T-helper 1 cell (primary cell): ENCODE measurements at regions not wholly inside any gene's neighbourhood (a gene's known extent, or its start where the extent isn't known, plus 50 kb on each side); places are given as distances from the start of the nearest gene placed in this dataset.

Source experiments
- DNase-seq, 5 donors: peaks; one replicate each; pipeline ENCODE4 v3.0.0-alpha.2; 2012 to 2020

- no peak for DNase-seq
Observed at GRCh38 chr6:71486461-71486860, 197.8 kb downstream of the OGFRL1 start.

DNA sequence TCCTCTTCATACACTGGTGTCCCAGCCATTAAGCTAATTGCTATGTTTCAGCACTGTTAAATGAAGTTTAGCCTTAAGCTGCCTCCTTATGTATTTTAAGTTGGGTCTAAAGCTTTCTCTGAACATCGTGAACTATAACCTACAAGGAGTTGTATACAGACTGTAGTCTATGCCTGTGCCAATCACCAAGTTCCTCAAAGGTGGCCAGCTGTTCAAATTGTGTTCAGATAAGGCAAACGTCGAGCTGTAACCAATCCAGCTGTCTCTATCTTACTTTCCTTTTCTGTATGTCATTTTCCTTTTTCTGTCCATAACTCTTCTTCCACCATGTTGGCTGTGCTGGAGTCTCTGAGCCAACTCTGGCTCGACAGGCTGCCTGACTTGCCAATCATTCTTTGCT is 199.6 kb downstream of the OGFRL1 start:
- DNase-seq = no peak

GRCh38 chr6:71489736-71490135 is 201.1 kb downstream of the OGFRL1 start:
- no peak for DNase-seq

DNA sequence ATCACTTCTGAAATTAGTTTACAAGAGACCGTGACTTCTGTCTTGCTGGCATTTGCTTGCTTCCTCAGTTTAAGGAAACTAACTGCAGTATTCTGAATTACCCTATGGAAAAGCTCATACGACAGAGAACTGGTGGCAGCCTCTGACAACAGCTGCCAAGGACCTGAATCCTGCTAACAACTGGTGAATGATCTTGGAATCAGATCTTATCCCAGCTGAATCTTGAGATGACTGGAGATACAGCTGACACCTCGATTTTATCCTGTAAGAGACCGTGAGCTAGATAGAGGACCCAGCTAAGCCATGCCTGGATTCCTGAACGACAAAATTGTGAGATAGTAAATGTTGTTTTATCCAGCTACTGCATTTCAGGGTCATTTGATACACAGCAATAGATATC is 202.3 kb downstream of the OGFRL1 start:
- DNase-seq = no peak

DNA sequence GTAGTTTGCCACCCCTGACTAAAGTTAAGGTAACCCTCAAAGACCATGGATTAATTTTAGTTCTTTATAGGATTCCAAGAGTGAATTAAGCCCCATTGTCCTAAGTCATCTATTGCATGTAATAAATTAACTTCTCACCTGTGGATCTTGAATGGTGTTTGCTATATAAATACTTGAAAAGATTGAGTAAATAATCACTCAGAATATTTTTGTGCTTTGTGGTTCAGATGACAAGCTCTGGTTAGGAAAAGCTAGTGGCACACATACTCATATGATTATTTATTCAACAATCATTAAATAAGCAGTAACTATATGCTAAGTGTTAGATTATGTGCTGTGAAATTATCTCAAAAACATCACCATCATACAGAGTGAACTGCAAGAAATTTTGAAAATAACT is 203.2 kb downstream of the OGFRL1 start:
- no peak for DNase-seq

GRCh38 chr6:71492668-71493067 is 204.1 kb downstream of the OGFRL1 start:
- DNase-seq = no peak

GRCh38 chr6:71496018-71496721 is 207.6 kb downstream of the OGFRL1 start:
- DNase-seq = no peak

- DNase-seq = no peak
Observed at GRCh38 chr6:71496722-71497033, 208.1 kb downstream of the OGFRL1 start.

GRCh38 chr6:71498638-71499037 is 210.0 kb downstream of the OGFRL1 start:
- no peak for DNase-seq

DNA sequence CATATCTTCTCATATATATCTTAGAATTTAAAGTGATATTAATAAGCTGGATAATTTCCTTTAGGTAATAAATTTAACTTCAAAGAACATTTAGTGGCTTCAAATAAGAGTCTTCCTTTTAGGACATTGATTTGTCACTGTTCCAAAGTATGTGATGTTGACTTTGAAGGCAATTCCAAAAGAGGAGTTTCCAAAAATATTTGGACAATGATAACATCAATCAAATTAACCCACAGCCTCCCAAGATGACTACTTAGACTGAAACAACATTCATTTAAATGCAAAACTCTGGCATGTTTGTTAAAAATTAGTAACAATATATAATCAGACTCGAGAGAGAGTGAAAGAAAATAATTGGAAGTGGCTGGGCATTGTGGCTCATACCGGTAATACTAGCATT is 211.1 kb downstream of the OGFRL1 start:
- DNase-seq = no peak

DNA sequence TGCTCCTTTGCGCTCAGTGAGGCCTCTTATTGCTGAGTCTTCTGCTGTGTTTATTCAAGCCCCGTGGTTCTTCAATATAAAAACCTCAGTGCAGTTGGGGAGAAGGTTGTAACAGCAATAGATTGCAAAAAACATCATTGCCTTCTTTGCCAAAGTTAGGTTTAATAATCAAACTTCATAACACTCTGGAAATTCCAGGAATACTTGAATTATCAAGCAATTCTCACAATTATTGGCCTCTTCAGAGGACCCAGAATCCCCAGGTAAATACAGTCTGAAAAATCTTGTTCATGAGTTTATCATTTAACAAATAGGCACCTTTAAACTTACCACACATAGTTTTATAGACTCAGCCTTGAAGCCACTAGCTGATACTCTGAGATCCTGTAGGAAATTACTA is 213.6 kb downstream of the OGFRL1 start:
- no peak for DNase-seq

- DNase-seq = no peak
Observed at GRCh38 chr6:71502956-71503355, 214.3 kb downstream of the OGFRL1 start.

GRCh38 chr6:71507183-71507582 is 218.6 kb downstream of the OGFRL1 start:
- DNase-seq = no peak

DNA sequence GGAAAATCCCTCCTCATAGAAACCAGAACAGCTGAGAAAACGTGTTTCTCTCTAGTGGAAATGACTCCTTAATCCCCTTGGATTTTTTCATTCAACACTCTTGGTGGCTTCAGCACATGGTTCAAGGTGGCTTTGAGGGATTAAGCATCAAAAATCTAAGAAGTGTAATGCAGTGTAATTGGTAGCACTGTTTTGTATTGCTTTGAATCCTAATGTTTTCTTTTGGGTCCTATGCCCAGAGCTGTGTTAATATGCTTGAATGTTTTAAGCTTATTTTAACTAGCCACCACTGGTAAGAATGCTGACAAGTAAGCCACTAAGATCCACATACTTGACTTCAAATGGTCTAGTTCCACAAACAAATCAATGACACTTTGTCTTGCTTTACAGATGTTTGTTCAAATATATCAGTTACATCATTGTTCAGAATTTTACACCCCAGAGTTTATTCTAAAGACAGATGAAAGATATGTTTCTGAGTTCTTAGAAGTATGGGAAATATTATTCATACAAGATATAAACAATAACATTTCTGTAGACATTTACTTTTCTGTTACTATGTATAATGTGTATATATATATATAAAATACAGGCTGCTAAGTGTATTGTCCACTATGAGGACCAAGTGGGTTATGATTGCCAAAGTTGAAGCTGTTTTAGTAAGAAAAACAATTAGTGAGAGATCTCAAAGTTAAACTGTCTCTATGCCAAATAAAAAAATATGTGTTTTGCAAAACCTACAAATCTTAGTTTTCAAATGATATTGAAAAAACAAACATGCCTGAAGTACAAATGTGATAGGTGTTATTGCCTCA is 220.8 kb downstream of the OGFRL1 start:
- no peak for DNase-seq

DNA sequence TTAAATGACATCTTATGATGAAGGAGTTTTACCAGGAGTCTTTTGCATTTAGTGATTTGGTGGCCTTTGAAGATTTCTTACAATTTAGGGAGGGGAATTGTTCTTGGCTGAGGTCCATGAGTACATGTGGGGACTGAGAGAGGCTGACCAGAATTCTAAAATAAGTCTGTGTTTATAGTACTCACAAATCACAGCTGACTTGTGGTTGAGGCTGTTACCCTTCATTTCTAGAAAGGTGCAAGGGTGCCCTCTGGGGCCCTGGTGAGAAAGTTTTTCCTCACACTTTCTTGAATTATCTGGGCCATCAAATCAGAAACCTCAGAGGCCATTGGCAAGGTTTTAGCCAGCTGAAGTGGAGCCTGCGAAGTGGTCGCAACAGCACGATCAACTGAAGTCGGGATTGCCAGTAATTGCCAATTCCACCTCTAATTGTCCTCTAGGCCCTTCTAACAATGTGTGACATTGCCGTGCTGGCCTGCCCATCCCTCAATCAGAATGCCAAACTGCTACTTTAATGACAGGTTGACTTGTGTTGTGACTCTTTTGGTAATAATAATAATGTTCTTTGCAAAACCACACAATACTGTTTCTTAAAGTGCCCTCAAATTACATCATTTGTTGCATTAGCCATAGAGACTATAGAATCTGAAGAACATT is 221.6 kb downstream of the OGFRL1 start:
- no peak for DNase-seq

DNA sequence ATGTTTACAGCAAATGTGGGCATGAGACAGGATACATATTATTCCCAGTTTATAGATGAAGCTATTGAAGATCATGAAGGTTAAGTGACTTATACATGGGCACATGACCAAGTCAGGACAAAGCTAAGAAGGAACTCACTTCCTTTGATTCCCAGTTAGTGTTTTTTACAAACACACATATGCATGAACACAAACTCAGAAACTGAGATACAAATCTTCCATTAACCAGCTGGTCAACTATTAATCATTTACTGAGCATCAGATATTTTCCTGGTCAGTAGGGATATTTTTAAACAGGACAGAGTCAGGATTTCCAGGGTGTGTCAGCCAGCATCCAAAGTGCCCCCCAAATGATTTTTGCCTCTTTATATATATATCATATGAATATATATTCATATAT is 222.2 kb downstream of the OGFRL1 start:
- DNase-seq = no peak

DNA sequence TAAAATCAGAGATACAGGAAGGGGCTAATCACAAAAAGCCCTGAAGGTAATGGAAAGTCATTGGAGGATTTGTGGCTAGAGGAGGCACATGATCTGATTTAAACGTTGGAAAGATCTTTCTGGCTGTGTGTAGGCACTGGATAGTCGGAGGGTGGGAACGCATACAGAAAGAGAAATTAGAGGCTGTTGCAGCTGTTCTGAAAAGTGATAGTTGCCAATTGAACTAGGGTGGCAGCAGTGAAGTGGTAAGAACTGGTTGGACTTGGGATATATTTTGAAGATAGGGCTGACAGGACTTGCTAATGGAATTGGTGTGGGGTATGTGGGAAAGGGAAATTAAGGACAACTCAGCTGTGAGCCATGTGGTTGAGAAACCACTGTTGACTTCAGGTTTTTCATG is 223.6 kb downstream of the OGFRL1 start:
- no peak for DNase-seq

GRCh38 chr6:71513036-71513435 is 224.4 kb downstream of the OGFRL1 start:
- no peak for DNase-seq

DNA sequence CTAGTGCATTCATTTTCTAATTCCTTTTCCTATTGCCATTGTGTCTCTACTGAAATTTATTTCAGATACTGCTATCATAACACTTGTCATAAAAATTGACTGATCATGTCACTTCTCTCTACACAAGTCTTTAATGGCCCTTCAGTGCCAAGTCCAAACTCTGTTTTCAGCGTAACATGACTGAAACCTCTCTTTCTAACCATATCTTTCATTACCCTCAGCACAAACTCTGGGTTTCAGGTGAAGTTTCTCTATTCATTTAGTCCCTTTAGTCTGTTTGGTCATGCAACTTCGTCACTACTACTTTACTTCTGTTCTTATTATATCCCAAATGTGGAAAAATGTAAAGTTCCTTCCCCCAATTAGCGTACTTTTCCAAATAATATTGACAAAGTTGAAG is 234.9 kb downstream of the OGFRL1 start:
- DNase-seq = no peak

DNA sequence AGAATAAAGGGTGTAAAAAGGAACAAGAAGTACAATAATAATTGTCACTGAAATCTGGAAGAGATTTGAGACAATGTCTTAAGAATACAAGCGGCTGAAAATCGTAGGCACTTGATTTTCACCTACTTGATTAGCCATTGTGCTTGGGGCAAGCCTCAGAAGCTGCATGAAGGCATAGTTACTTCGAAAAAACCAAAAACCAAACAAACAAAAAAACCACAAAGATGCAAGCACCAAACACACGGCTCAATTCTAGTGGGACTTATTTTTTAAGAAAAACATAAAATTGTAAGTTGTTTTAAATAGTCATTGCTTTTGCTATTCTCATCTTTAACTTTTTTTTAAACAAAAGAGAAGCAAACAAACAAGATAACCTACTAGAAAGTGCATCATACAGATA is 235.6 kb downstream of the OGFRL1 start:
- DNase-seq = no peak

- no peak for DNase-seq
Observed at GRCh38 chr6:71527886-71528285, 239.3 kb downstream of the OGFRL1 start.

- DNase-seq = no peak
Observed at GRCh38 chr6:71529026-71529425, 240.4 kb downstream of the OGFRL1 start.

GRCh38 chr6:71529769-71530168 is 241.2 kb downstream of the OGFRL1 start:
- DNase-seq = no peak

DNA sequence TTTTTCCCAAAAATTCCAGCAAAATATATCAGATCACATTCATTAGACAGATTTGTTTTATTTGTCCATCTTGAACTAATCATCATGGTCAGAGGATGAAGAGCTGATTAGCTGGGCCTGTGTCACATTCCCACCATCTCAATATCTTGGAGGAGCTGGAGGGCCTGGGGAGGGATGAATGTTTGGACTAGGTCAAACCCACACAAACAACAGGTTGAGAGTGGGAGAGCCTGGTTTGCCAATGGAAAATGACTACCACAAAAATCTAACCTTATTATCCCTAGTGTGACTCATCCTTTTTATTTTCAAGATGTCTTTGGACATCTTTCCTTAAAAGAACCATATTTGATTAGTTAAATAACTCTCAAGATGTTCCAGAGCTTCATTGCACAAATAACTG is 242.4 kb downstream of the OGFRL1 start:
- DNase-seq = no peak
